ENCODE measurements at regions not wholly inside any gene's neighbourhood (a gene's known extent, or its start where the extent isn't known, plus 50 kb on each side); places are given as distances from the start of the nearest gene placed in this dataset.

DNA sequence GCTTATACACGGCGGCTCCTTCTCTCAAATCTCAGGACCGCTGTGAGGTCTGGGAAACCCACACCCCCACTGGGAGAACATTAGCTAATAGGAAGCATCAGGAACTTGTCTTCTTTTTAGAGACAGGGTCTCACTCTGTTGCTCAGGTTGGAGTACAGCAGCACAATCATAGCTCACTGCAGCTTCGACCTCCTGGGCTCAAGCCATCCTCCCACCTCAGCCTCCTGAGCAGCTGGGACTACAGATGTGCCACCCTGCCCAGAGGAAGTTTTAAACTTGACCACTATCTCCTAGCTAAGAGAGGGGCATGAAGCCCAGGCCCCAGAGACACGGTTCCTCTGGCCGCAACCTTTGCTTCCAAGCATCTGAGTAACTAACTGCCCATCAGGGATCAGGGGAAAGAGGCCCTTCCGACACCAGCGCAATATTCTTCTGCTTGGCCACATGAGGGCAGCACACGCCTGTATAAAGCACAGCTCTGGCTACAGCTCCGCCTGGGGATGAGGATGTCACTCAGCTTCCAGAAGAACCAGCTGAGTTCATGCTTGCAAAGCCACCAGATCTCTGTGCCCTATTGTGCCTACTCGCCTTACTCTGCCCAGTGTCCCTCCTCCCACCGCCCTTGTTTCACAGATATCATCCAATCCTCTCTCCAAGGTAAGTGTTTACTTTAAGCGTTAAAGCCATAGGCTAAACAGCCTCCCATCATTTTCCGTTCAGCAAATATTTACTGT is 57.6 kb upstream of the SLC6A11 start:
- peaks cover 2% of the 10 kb centered on the region for H3K4me1 Mint-ChIP-seq (ENCODE audit: low read depth, unreplicated experiment)
- TF ChIP-seq, protein P1, sequence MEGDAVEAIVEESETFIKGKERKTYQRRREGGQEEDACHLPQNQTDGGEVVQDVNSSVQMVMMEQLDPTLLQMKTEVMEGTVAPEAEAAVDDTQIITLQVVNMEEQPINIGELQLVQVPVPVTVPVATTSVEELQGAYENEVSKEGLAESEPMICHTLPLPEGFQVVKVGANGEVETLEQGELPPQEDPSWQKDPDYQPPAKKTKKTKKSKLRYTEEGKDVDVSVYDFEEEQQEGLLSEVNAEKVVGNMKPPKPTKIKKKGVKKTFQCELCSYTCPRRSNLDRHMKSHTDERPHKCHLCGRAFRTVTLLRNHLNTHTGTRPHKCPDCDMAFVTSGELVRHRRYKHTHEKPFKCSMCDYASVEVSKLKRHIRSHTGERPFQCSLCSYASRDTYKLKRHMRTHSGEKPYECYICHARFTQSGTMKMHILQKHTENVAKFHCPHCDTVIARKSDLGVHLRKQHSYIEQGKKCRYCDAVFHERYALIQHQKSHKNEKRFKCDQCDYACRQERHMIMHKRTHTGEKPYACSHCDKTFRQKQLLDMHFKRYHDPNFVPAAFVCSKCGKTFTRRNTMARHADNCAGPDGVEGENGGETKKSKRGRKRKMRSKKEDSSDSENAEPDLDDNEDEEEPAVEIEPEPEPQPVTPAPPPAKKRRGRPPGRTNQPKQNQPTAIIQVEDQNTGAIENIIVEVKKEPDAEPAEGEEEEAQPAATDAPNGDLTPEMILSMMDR (IDR thresholded peaks at IDR 0.05; ENCODE audit: insufficient read depth, low read depth, low read length) = peak; percentile 66
- TF ChIP-seq EZH2 (IDR thresholded peaks at IDR 0.05; ENCODE audit: insufficient read depth, low read length) = no peak
- no peak overlapping the region for H3K4me3 ChIP-seq (ENCODE audit: insufficient read depth, low read depth, low read length)
- no peaks in the 10 kb centered on the region for H3K9me3 ChIP-seq (ENCODE audit: insufficient read depth, low read depth, low read length)
- H3K27me3 Mint-ChIP-seq (ENCODE audit: low read depth, unreplicated experiment) = peaks cover 60% of the 10 kb centered on the region
- H3K79me2 ChIP-seq (ENCODE audit: insufficient read depth, low read length) = no peaks in the 10 kb centered on the region
- H4K20me1 ChIP-seq (ENCODE audit: insufficient read depth, low read length) = no peaks in the 10 kb centered on the region
- no peak overlapping the region for H3K9ac ChIP-seq (ENCODE audit: low read length)
- no peak overlapping the region for H3K27ac ChIP-seq (ENCODE audit: low read depth, low read length)
- DNase-seq (ENCODE audit: low read depth) = peak; percentile 40
- no peak overlapping the region for H3K4me2 ChIP-seq (ENCODE audit: low read length)
- H3K36me3 ChIP-seq (ENCODE audit: insufficient read depth, low read length) = no peaks in the 10 kb centered on the region
- FAIRE-seq = peak; percentile 41
- H2AFZ ChIP-seq (ENCODE audit: low read depth, low read length) = no peak overlapping the region
- no peak overlapping the region for H3K4me3 Mint-ChIP-seq (ENCODE audit: unreplicated experiment)
- H3K27ac Mint-ChIP-seq (ENCODE audit: unreplicated experiment) = no peak overlapping the region
- H3K4me1 ChIP-seq (ENCODE audit: insufficient read depth, low read length) = peaks cover 10% of the 10 kb centered on the region
- peaks cover 27% of the 10 kb centered on the region for H3K27me3 ChIP-seq (ENCODE audit: insufficient read depth, low read length)
- H3K9me3 Mint-ChIP-seq (ENCODE audit: unreplicated experiment) = no peaks in the 10 kb centered on the region
- H3K36me3 Mint-ChIP-seq (ENCODE audit: low read depth, unreplicated experiment) = no peaks in the 10 kb centered on the region

- H3K27ac ChIP-seq (ENCODE audit: low read depth, low read length) = no peak overlapping the region
- no peak overlapping the region for H3K4me2 ChIP-seq (ENCODE audit: low read length)
- no peak for FAIRE-seq
- peaks cover 10% of the 10 kb centered on the region for H3K4me1 ChIP-seq (ENCODE audit: insufficient read depth, low read length)
- DNase-seq (ENCODE audit: low read depth) = no peak
- no peaks in the 10 kb centered on the region for H3K79me2 ChIP-seq (ENCODE audit: insufficient read depth, low read length)
- peaks cover 53% of the 10 kb centered on the region for H3K27me3 Mint-ChIP-seq (ENCODE audit: low read depth, unreplicated experiment)
- no peaks in the 10 kb centered on the region for H3K9me3 Mint-ChIP-seq (ENCODE audit: unreplicated experiment)
- peaks cover 2% of the 10 kb centered on the region for H3K4me1 Mint-ChIP-seq (ENCODE audit: low read depth, unreplicated experiment)
- no peaks in the 10 kb centered on the region for H3K36me3 ChIP-seq (ENCODE audit: insufficient read depth, low read length)
- no peak overlapping the region for H3K27ac Mint-ChIP-seq (ENCODE audit: unreplicated experiment)
- H3K4me3 ChIP-seq (ENCODE audit: insufficient read depth, low read depth, low read length) = no peak overlapping the region
- H3K9me3 ChIP-seq (ENCODE audit: insufficient read depth, low read depth, low read length) = no peaks in the 10 kb centered on the region
- peaks cover 32% of the 10 kb centered on the region for H3K27me3 ChIP-seq (ENCODE audit: insufficient read depth, low read length)
- H3K9ac ChIP-seq (ENCODE audit: low read length) = no peak overlapping the region
- H4K20me1 ChIP-seq (ENCODE audit: insufficient read depth, low read length) = no peaks in the 10 kb centered on the region
- no peak overlapping the region for H3K4me3 Mint-ChIP-seq (ENCODE audit: unreplicated experiment)
- no peak overlapping the region for H2AFZ ChIP-seq (ENCODE audit: low read depth, low read length)
- no peaks in the 10 kb centered on the region for H3K36me3 Mint-ChIP-seq (ENCODE audit: low read depth, unreplicated experiment)
- TF ChIP-seq EZH2 (IDR thresholded peaks at IDR 0.05; ENCODE audit: insufficient read depth, low read length) = no peak
- TF ChIP-seq, protein P1 (IDR thresholded peaks at IDR 0.05; ENCODE audit: insufficient read depth, low read depth, low read length) = no peak
These were observed 56.5 kb upstream of the SLC6A11 start for GRCh38 chr3:10759495-10759894.

- Histone ChIP-seq H2AFZ (ENCODE audit: low read depth, low read length) (no peak overlapping the region), H4K20me1 (ENCODE audit: insufficient read depth, low read length) (no peaks in the 10 kb centered on the region), H3K9me3 (ENCODE audit: insufficient read depth, low read depth, low read length) (no peaks in the 10 kb centered on the region), H3K4me3 (ENCODE audit: insufficient read depth, low read depth, low read length) (no peak overlapping the region), H3K9ac (ENCODE audit: low read length) (no peak overlapping the region), H3K4me1 (ENCODE audit: insufficient read depth, low read length) (peaks cover 10% of the 10 kb centered on the region), H3K36me3 (ENCODE audit: insufficient read depth, low read length) (no peaks in the 10 kb centered on the region), H3K79me2 (ENCODE audit: insufficient read depth, low read length) (no peaks in the 10 kb centered on the region), H3K27ac (ENCODE audit: low read depth, low read length) (no peak overlapping the region), H3K27me3 (ENCODE audit: insufficient read depth, low read length) (peaks cover 28% of the 10 kb centered on the region), H3K4me2 (ENCODE audit: low read length) (no peak overlapping the region)
- peaks cover 46% of the 10 kb centered on the region for H3K27me3 Mint-ChIP-seq (ENCODE audit: low read depth, unreplicated experiment)
- no peak overlapping the region for H3K27ac Mint-ChIP-seq (ENCODE audit: unreplicated experiment)
- H3K36me3 Mint-ChIP-seq (ENCODE audit: low read depth, unreplicated experiment) = no peaks in the 10 kb centered on the region
- no peaks in the 10 kb centered on the region for H3K9me3 Mint-ChIP-seq (ENCODE audit: unreplicated experiment)
- DNase-seq (ENCODE audit: low read depth) (no peak), FAIRE-seq (no peak)
- H3K4me1 Mint-ChIP-seq (ENCODE audit: low read depth, unreplicated experiment) = peaks cover 2% of the 10 kb centered on the region
- H3K4me3 Mint-ChIP-seq (ENCODE audit: unreplicated experiment) = no peak overlapping the region
- TF ChIP-seq EZH2 (IDR thresholded peaks at IDR 0.05; ENCODE audit: insufficient read depth, low read length) = no peak
- TF ChIP-seq, protein P1 (IDR thresholded peaks at IDR 0.05; ENCODE audit: insufficient read depth, low read depth, low read length) = no peak
These were observed 55.8 kb upstream of the SLC6A11 start for GRCh38 chr3:10760199-10760598.

All from astrocyte (in vitro differentiated cells and primary cell).